GM18907 (cell line): ENCODE measurements at regions not wholly inside any gene's neighbourhood (a gene's known extent, or its start where the extent isn't known, plus 50 kb on each side); places are given as distances from the start of the nearest gene placed in this dataset.

Experiments used
- ATAC-seq: cut with Tn5 transposase; IDR thresholded peaks from one replicate; pipeline ENCODE4 v1.9.1; 2021; ENCODE audit warnings: mild to moderate bottlenecking, moderate library complexity; ENCODE audit not compliant: unreplicated experiment

GRCh38 chr9:86732514-86733171, 214.7 kb downstream of the GAS1 start:
- ATAC-seq = no peak

- ATAC-seq = no peak
Observed at GRCh38 chr9:86731511-86732063, 215.7 kb downstream of the GAS1 start.

GRCh38 chr9:86730163-86730928, 217.0 kb downstream of the GAS1 start:
- ATAC-seq = no peak

DNA sequence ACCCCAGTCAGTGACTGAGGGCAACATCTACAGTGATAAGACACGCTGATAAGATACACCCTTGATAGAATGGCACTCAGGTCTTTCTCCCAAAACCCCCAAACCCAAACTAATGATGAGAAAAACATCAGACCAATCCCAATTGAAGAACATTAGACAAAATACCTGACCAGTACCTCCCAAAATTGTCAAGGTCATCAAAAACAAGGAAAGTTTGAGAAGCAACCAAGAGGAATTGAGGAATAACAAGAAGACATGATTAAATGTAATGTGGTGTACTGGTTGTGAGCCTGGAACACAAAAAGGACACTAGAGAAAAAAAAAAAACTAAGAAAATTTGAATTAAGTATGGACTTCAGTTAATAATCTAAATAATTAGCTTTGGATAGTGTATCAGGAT, 222.8 kb downstream of the GAS1 start:
- ATAC-seq = no peak

GRCh38 chr9:86723346-86723745, 224.0 kb downstream of the GAS1 start:
- ATAC-seq = no peak

DNA sequence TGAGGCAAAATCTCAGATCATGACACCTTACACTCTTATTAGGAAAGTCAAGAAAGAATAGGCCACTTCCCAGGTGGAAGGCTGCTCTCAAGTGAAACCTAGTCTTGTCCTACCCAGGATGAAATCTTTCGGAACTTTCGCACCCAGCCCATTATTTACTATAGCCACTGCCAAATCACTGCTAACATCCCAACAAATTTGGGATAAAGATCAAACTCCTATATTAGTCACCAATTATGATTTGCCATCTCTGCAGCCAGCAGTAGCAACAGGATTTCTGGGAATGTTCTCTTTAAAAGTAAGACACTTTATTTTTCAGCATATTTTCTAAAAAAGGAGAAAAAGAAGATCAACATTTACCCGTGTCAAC, 224.6 kb downstream of the GAS1 start:
- no peak for ATAC-seq

DNA sequence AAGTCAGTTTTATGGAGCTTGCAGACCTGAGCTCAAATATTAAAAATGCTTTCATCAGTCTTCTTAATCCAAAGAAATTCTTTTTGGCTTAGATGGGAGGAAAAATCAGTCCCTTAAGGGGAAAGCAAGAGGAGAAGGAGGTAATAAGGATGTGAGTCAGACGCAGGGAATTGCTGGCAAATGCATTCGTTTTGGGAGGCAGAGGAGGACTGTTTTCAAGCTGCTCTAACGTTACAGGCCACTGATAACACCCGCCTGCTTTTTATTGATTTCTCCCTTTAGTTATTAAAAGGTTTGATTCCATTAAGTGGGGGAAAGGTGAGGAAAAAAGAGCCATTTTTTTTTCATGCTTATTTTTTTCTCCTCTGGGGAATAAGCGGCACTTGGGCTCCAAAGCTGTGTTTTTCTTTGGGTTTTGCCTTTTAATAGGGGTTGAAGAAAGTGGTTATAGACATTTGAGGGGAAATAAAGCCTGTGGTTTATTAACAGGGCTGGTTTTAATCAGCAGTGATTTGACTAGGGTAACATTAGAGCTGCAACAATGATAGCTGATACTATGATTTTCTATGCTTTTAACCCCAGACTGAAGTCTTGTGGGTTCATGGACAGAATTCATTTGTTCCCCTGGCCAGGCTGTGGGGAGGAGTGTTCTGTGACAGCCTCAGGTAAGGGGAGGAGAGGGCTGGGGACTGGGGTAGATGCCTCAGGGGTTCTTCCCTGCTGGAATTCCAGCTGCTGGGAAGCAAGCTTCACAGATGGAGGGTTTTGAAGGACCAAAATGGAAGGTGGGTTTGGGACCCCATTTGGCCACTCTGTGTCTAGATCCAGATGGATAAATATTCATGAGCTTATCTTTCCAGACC, 225.2 kb downstream of the GAS1 start:
- ATAC-seq = no peak

DNA sequence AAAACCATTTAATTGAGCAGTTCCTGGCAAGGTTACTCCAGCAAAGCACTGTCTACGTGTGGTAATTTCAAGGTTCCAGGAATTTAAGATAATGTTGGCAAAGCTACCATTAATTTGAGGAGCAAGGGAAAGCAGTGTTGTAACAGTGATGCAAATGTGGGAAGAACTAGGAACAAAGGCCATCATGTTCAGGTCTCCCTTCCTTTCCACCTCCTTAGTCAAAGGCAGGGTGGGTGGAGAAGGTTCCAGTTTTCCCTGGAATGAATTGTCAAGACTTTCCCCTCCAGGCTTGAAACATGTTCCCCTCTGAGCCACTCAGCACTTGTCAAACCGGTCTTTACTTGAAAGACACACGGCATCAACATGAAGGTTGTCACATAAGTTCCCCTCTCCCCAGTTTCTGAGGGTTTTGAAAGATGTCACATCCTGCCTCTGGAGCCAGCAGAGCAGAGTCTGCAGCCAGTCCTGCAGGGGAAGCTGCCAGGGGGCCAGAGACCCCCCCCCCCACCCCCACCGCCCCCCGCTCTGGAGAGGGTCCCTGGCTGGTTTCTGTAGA, 226.0 kb downstream of the GAS1 start:
- ATAC-seq = no peak

- ATAC-seq = no peak
Observed at GRCh38 chr9:86720639-86721225, 226.6 kb downstream of the GAS1 start.

GRCh38 chr9:86718388-86719049, 228.8 kb downstream of the GAS1 start:
- ATAC-seq = no peak

GRCh38 chr9:86716326-86716922, 230.9 kb downstream of the GAS1 start:
- ATAC-seq = no peak

DNA sequence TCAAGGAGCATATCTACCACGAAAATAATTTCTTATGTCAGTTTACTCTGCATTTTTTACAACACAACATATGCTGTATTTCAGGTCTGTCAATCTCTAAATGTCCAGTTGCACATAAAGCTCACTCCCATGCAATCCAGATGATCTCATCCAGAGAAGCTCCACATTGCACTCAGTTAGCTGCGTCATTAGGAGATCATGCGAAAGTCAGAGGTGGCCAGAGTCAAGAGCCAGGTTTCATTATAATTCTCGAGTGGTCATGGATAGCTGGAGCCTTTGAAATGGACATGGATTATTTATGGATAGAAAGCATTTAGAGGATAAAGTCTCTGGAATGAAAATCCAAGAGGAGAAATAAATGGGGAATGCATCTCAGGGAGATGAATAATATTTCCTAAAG, 232.3 kb downstream of the GAS1 start:
- no peak for ATAC-seq

DNA sequence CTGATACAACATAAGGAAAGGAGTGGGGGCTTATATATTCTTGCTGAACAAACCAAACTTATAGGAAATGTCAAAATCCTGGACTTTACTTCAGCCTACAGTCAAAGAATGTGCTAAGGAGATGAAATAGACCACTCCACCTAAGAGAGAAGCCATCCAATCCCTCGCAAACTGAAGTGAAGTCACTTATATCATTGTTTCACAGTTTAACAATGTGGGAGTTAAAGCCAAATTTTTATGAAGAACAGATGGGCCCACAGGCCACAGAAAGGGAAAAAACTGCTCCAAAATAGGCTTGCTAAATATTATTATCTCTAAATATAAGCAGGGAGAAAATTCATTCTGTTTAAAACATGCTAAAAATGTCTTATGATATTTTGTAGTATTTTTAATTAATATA, 233.3 kb downstream of the GAS1 start:
- ATAC-seq = no peak

GRCh38 chr9:86713470-86713869, 233.8 kb downstream of the GAS1 start:
- no peak for ATAC-seq

DNA sequence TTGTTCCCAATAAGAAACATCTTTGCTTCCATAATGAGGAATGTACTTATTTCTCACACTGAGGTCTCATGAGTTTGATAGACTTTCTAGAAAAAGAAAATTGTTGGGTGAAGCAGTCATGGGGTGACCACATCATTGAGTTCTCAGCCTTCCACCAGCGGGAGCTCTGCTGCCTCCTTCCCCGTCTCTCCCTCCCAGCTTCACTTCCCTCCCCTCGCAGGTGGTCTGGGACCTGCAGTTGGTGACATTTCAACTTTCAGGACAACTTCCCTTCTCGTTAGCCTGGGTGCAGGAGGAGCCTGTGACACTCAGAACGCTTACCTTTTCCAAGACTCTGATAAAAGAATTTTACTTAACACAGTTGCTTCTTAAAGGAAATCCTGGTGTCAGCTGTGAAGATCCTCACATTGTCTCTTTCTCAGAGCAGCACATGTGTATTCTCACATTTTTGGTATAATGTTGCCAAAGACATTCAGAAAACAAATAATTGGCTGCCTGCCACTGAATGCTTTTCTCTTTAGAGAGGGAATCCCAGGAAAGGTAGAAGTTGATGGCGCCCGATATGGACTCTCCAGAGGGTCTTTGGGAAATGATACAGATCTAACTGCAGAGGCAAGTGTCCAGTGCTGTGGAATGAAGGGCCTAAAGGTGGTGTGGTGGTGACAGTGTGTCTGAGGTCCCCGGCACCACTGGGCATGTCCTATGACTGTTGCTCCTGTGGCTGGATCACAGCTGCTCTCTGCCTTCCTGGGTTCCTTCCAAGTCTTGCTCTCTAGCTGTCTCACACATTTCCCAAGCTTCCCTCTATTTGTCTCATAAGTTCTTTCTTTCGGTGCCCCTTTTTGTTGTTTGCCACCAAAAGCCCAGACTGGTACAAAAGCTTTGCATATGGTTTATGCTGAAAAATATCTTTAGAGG, 238.1 kb downstream of the GAS1 start:
- no peak for ATAC-seq

- ATAC-seq = no peak
Observed at GRCh38 chr9:86707932-86708510, 239.3 kb downstream of the GAS1 start.

GRCh38 chr9:86706391-86706790, 240.9 kb downstream of the GAS1 start:
- no peak for ATAC-seq

GRCh38 chr9:86705490-86705889, 241.8 kb downstream of the GAS1 start:
- ATAC-seq = no peak
